ENCODE measurements at regions not wholly inside any gene's neighbourhood (a gene's known extent, or its start where the extent isn't known, plus 50 kb on each side); places are given as distances from the start of the nearest gene placed in this dataset.
"Not testable (repeated sequence)": the region's sequence is repeated elsewhere in the genome, so short reads cannot be mapped to it uniquely, and the experiment has no call there.

- H3K9me3 ChIP-seq (ENCODE audit: control insufficient read depth in 5 of 5, low read length in 5 of 5): peaks cover 0 to 25% (median 19%) of the 10 kb centered on the region in 5 donors
- not testable (repeated sequence) for H3K9ac ChIP-seq (ENCODE audit: low read length in 5 of 5); H3K4me3 ChIP-seq (ENCODE audit: low read depth in 1 of 5, low read length in 5 of 5); H3K27me3 ChIP-seq (ENCODE audit: control insufficient read depth in 5 of 5, insufficient read depth in 4 of 5, low read length in 5 of 5); H3K27ac ChIP-seq (ENCODE audit: low read depth, low read length); H3K36me3 ChIP-seq (ENCODE audit: control insufficient read depth in 5 of 5, insufficient read depth in 5 of 5, low read length in 5 of 5); H3K4me1 ChIP-seq (ENCODE audit: control insufficient read depth in 5 of 5, insufficient read depth in 5 of 5, low read length in 5 of 5)
Observed at GRCh38 chr14:105921781-105922180, 395.4 kb downstream of the TMEM121 start.

DNA sequence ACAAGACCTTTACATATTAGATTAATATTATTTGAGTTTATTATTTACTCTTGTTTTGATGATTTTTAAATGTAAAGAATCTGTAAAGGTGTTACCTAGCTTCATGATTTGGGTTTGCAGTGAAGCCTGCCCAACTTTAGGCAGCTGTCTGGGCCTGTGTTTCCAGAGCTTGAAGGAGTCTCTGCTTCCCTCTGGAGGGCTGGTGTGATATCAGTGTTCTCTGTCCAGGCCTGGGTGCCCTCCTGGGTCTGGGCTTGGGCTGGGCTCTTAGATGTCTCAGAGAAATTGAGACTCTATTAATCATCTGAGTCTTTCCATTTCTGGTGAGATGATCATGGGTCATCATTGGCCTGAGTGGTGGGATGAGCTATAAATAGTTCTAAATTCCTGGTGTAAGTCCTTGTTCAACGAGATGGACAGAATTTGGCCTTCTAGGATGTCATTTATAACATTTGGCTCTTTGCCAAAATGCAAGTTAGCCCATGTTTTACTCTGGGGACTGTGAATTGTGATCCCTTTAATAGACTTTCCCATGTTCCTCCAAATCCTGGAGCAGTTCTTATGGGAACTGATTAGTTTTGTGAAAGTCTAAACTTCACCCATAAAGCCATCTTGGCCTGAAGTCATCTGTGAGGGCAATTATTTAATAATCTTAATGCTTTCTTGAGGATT lies 397.3 kb downstream of the TMEM121 start:
- H3K9ac ChIP-seq (ENCODE audit: low read length in 5 of 5); H3K4me3 ChIP-seq (ENCODE audit: low read depth in 1 of 5, low read length in 5 of 5); H3K36me3 ChIP-seq (ENCODE audit: control insufficient read depth in 5 of 5, insufficient read depth in 5 of 5, low read length in 5 of 5); H3K27me3 ChIP-seq (ENCODE audit: control insufficient read depth in 5 of 5, insufficient read depth in 4 of 5, low read length in 5 of 5); H3K27ac ChIP-seq (ENCODE audit: low read depth, low read length); H3K4me1 ChIP-seq (ENCODE audit: control insufficient read depth in 5 of 5, insufficient read depth in 5 of 5, low read length in 5 of 5): not testable (repeated sequence)
- H3K9me3 ChIP-seq (ENCODE audit: control insufficient read depth in 5 of 5, low read length in 5 of 5): peaks cover 0 to 19% (median 16%) of the 10 kb centered on the region in 5 donors

DNA sequence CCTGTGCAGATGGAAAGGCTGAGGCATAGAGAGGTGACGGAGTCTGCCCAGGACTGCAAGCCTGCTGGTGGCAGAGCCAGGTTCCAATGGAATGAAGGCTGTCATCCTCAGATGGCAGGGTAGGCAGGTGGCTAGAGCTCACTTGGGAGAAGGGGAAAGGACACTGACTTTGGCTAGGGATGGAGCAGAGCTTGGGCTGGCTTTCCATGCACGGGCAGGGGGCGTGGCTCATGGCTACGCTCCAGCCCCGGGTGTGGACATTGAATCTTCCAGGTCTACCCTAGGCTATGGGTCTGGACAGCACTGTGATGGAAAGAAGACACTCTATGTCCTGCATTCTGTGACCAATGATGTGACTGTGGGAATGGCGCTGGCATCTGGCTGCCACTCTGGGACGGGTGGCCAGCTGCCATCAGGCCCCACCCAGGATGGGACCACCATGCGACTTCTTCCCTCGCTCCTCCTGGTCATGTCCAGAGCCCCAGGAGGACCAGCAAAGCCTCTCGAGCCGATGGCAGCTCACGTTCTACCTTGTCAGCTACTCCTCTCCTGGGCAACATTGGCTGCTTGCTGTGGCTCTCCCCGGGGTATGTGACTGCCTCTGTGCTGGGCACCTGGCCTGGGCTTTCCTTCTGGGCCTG lies 398.7 kb downstream of the TMEM121 start:
- H3K27ac ChIP-seq (ENCODE audit: low read depth, low read length): no peak overlapping the region
- no peak overlapping the region for H3K4me3 ChIP-seq (ENCODE audit: low read depth in 1 of 5, low read length in 5 of 5)
- no peak overlapping the region for H3K9ac ChIP-seq (ENCODE audit: low read length in 5 of 5)

GRCh38 chr14:105925615-105926372 lies 399.4 kb downstream of the TMEM121 start:
- H3K4me1 ChIP-seq (ENCODE audit: control insufficient read depth in 5 of 5, insufficient read depth in 5 of 5, low read length in 5 of 5): no peaks in the 10 kb centered on the region
- no peak overlapping the region for H3K27ac ChIP-seq (ENCODE audit: low read depth, low read length)
- no peak overlapping the region for H3K9ac ChIP-seq (ENCODE audit: low read length in 5 of 5)
- H3K4me3 ChIP-seq (ENCODE audit: low read depth in 1 of 5, low read length in 5 of 5): no peak overlapping the region
- peaks cover 0 to 19% (median 16%) of the 10 kb centered on the region in 5 donors for H3K9me3 ChIP-seq (ENCODE audit: control insufficient read depth in 5 of 5, low read length in 5 of 5)
- no peaks in the 10 kb centered on the region for H3K36me3 ChIP-seq (ENCODE audit: control insufficient read depth in 5 of 5, insufficient read depth in 5 of 5, low read length in 5 of 5)
- H3K27me3 ChIP-seq (ENCODE audit: control insufficient read depth in 5 of 5, insufficient read depth in 4 of 5, low read length in 5 of 5): peaks cover 6 to 13% (median 7%) of the 10 kb centered on the region in 5 donors

More for the DNA sequence above, 398.7 kb downstream of the TMEM121 start:
- H3K9me3 ChIP-seq (ENCODE audit: control insufficient read depth in 5 of 5, low read length in 5 of 5): peaks cover 0 to 19% (median 16%) of the 10 kb centered on the region in 5 donors
- no peaks in the 10 kb centered on the region for H3K4me1 ChIP-seq (ENCODE audit: control insufficient read depth in 5 of 5, insufficient read depth in 5 of 5, low read length in 5 of 5)
- H3K27me3 ChIP-seq (ENCODE audit: control insufficient read depth in 5 of 5, insufficient read depth in 4 of 5, low read length in 5 of 5): peaks cover 3 to 7% (median 4%) of the 10 kb centered on the region in 5 donors
- no peaks in the 10 kb centered on the region for H3K36me3 ChIP-seq (ENCODE audit: control insufficient read depth in 5 of 5, insufficient read depth in 5 of 5, low read length in 5 of 5)

DNA sequence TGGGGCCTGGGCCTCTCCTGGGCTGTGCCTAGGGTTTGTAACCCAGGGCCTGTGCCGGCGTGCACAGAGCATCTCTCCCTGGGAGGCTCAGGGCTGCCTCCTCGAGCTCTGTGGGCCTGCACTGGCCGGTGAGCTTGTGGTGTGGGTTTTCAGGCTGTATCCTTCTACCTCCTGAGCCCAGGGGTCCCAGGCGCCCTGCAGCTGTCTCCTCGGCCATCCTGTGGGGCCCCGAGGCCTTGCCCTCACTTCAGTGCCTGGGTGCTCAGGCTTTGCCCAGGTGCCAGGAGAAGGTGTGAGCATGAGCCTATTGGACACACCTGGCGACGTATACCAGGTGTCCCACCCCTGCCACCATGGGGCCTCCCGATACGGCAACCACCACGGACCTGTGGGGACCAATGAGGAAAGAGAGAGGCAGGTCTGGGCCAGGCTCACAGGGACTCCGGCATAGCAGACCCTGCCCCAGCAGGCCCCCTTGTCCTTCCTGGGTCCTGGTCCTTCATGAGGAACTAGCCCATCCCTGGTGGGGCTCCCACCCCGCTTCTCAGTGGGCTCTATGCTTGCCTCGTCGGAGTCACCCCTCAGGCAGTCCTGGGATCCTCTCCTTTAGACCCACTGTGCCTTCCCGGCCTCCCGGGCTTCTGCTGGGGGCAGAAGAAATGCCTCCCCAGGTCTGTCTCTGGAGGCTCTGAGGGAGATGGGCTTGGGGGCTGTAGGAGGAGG lies 400.2 kb downstream of the TMEM121 start:
- no peak overlapping the region for H3K4me3 ChIP-seq (ENCODE audit: low read depth in 1 of 5, low read length in 5 of 5)
- peaks cover 6 to 13% (median 7%) of the 10 kb centered on the region in 5 donors for H3K27me3 ChIP-seq (ENCODE audit: control insufficient read depth in 5 of 5, insufficient read depth in 4 of 5, low read length in 5 of 5)
- H3K9me3 ChIP-seq (ENCODE audit: control insufficient read depth in 5 of 5, low read length in 5 of 5): peaks cover 0 to 19% (median 16%) of the 10 kb centered on the region in 5 donors
- H3K36me3 ChIP-seq (ENCODE audit: control insufficient read depth in 5 of 5, insufficient read depth in 5 of 5, low read length in 5 of 5): no peaks in the 10 kb centered on the region
- no peaks in the 10 kb centered on the region for H3K4me1 ChIP-seq (ENCODE audit: control insufficient read depth in 5 of 5, insufficient read depth in 5 of 5, low read length in 5 of 5)
- no peak overlapping the region for H3K27ac ChIP-seq (ENCODE audit: low read depth, low read length)
- no peak overlapping the region for H3K9ac ChIP-seq (ENCODE audit: low read length in 5 of 5)

DNA sequence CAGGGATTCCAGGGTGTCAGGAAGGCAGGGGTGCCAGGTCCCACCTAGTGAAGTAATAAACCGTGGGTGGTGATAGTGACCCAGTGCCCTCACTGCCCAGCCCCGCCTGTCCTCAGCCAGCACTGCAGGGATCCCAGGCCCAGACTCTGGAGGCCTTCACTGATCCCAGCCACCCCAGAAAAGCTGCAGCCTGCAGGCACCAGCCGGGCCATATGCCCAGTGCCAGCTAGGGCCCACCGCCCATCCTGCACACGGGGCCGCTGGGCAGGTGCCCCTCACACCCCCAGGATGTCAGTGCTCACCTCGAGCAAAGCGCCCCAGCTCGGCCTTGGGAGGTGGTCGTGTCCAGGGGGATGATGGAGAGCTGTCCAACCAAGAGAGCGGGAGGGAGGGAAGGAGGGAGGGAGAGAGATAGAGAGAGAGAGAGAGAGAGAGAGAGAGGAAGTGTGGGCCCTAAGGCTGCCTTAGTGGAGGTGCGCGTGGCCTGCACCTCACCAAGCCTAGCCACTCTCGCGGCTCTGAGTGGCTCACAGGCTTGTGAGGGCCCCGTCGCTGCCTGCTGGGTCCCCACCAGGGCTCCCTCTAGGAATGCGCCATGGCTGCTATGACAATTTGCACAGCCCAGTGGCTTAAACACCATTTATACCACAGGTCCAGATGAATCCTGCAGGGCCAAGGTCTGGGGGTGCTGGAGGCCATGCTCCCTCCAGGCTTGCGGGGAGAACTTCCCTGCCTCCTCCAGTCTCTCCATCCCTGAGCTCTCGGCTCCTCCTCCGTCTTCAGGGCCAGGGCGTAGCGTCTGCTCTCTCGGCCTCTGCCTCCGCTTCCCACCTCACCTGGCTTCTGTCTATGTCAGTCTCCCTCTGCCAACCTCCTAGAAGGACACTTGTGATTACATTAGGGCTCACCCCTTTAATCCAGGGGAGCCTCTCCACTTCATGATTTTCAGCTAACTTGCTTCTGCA lies 401.0 kb downstream of the TMEM121 start:
- Histone ChIP-seq H3K27ac (ENCODE audit: low read depth, low read length) (no peak overlapping the region), H3K9ac (ENCODE audit: low read length in 5 of 5) (no peak overlapping the region), H3K36me3 (ENCODE audit: control insufficient read depth in 5 of 5, insufficient read depth in 5 of 5, low read length in 5 of 5) (no peaks in the 10 kb centered on the region), H3K4me3 (ENCODE audit: low read depth in 1 of 5, low read length in 5 of 5) (no peak overlapping the region), H3K4me1 (ENCODE audit: control insufficient read depth in 5 of 5, insufficient read depth in 5 of 5, low read length in 5 of 5) (no peaks in the 10 kb centered on the region), H3K27me3 (ENCODE audit: control insufficient read depth in 5 of 5, insufficient read depth in 4 of 5, low read length in 5 of 5) (peaks cover 6 to 18% (median 10%) of the 10 kb centered on the region in 5 donors), H3K9me3 (ENCODE audit: control insufficient read depth in 5 of 5, low read length in 5 of 5) (peaks cover 0 to 14% (median 10%) of the 10 kb centered on the region in 5 donors)

GRCh38 chr14:105928171-105929111 lies 402.1 kb downstream of the TMEM121 start:
- H3K36me3 ChIP-seq (ENCODE audit: control insufficient read depth in 5 of 5, insufficient read depth in 5 of 5, low read length in 5 of 5); H3K9ac ChIP-seq (ENCODE audit: low read length in 5 of 5); H3K4me3 ChIP-seq (ENCODE audit: low read depth in 1 of 5, low read length in 5 of 5); H3K4me1 ChIP-seq (ENCODE audit: control insufficient read depth in 5 of 5, insufficient read depth in 5 of 5, low read length in 5 of 5); H3K27ac ChIP-seq (ENCODE audit: low read depth, low read length): not testable (repeated sequence)
- Histone ChIP-seq H3K9me3 (ENCODE audit: control insufficient read depth in 5 of 5, low read length in 5 of 5) (peaks cover 0 to 13% (median 6%) of the 10 kb centered on the region in 5 donors), H3K27me3 (ENCODE audit: control insufficient read depth in 5 of 5, insufficient read depth in 4 of 5, low read length in 5 of 5) (peaks cover 6 to 18% (median 12%) of the 10 kb centered on the region in 5 donors)

GRCh38 chr14:105929327-105930081 lies 403.1 kb downstream of the TMEM121 start:
- H3K27me3 ChIP-seq (ENCODE audit: control insufficient read depth in 5 of 5, insufficient read depth in 4 of 5, low read length in 5 of 5): peaks cover 6 to 18% (median 12%) of the 10 kb centered on the region in 5 donors
- peaks cover 0 to 5% (median 0%) of the 10 kb centered on the region in 5 donors for H3K9me3 ChIP-seq (ENCODE audit: control insufficient read depth in 5 of 5, low read length in 5 of 5)

More at GRCh38 chr14:105929327-105930081, 403.1 kb downstream of the TMEM121 start:
- no peaks in the 10 kb centered on the region for H3K4me1 ChIP-seq (ENCODE audit: control insufficient read depth in 5 of 5, insufficient read depth in 5 of 5, low read length in 5 of 5)
- no peak overlapping the region for H3K9ac ChIP-seq (ENCODE audit: low read length in 5 of 5)
- H3K4me3 ChIP-seq (ENCODE audit: low read depth in 1 of 5, low read length in 5 of 5): no peak overlapping the region
- no peak overlapping the region for H3K27ac ChIP-seq (ENCODE audit: low read depth, low read length)
- no peaks in the 10 kb centered on the region for H3K36me3 ChIP-seq (ENCODE audit: control insufficient read depth in 5 of 5, insufficient read depth in 5 of 5, low read length in 5 of 5)
